K562 (cell line): ENCODE measurements at regions not wholly inside any gene's neighbourhood (a gene's known extent, or its start where the extent isn't known, plus 50 kb on each side); places are given as distances from the start of the nearest gene placed in this dataset.

Experiments used
- ELF4 ChIP-seq: fragments of 450-650 bp; formaldehyde crosslinking; IDR thresholded peaks from 2 replicates; pipeline ENCODE4 v1.4.0; 2022; ENCODE audit warnings: missing genetic modification characterization
- EP300 ChIP-seq: IDR thresholded peaks from 2 replicates; pipeline ENCODE4 v1.6.1; 2012; ENCODE audit warnings: low read length, improper control_type of control experiment
- ETS2 ChIP-seq: IDR thresholded peaks from 2 replicates; pipeline ENCODE4 v1.6.1; 2016; ENCODE audit warnings: borderline replicate concordance, missing genetic modification characterization, mild to moderate bottlenecking, moderate library complexity, missing compliant biosample characterization; ENCODE audit not compliant: poor library complexity, severe bottlenecking
- HLTF ChIP-seq: fragments of 450-650 bp; IDR thresholded peaks from 2 replicates; pipeline ENCODE4 v1.6.1; 2016
- KDM5B ChIP-seq: fragments of 200-600 bp; sonication (generic); IDR thresholded peaks from 2 replicates; pipeline ENCODE4 v1.6.1; 2012; ENCODE audit warnings: low read depth, mild to moderate bottlenecking, moderate library complexity, low read length, control low read depth, inconsistent platforms; ENCODE audit not compliant: insufficient replicate concordance
- KLF13 ChIP-seq: fragments of 450-650 bp; IDR thresholded peaks from 2 replicates; pipeline ENCODE4 v1.6.1; 2016; ENCODE audit warnings: missing genetic modification characterization, low read depth, mild to moderate bottlenecking, missing compliant biosample characterization, moderate library complexity, borderline replicate concordance
- KLF6 ChIP-seq: fragments of 250-450 bp; sonication (Bioruptor Pico); IDR thresholded peaks from 2 replicates; pipeline ENCODE4 v1.4.0; 2020; ENCODE audit warnings: mild to moderate bottlenecking, moderate library complexity, borderline replicate concordance
- MECOM ChIP-seq: fragments of 250-450 bp; sonication (Bioruptor Pico); IDR thresholded peaks from 2 replicates; pipeline ENCODE4 v1.8.0; 2022; ENCODE audit warnings: inconsistent platforms
- NFXL1 ChIP-seq: fragments of 450-650 bp; formaldehyde crosslinking; IDR thresholded peaks from 2 replicates; pipeline ENCODE4 v1.4.0; 2021; ENCODE audit warnings: mild to moderate bottlenecking
- PTBP1 ChIP-seq: fragments of 200-400 bp; formaldehyde crosslinking; IDR thresholded peaks from 2 replicates; pipeline ENCODE4 v1.6.1; 2017; ENCODE audit warnings: low read depth, low read length
- SMAD1 ChIP-seq: fragments of 150-350 bp; IDR thresholded peaks from 2 replicates; pipeline ENCODE4 v1.6.1; 2014; ENCODE audit warnings: low read length, low read depth; ENCODE audit not compliant: partially characterized antibody
- SMARCA4 ChIP-seq: fragments of 450-650 bp; IDR thresholded peaks from 2 replicates; pipeline ENCODE4 v1.6.1; 2016
- SRSF7 ChIP-seq: fragments of 200-400 bp; formaldehyde crosslinking; optimal IDR thresholded peaks from 2 replicates; pipeline ENCODE3; 2017; ENCODE audit warnings: mild to moderate bottlenecking, low read depth, low read length
- TCFL5 ChIP-seq: fragments of 250-450 bp; sonication (Bioruptor Pico); conservative IDR thresholded peaks from 2 replicates; pipeline ENCODE4 v1.6.1; 2021; ENCODE audit warnings: mild to moderate bottlenecking, moderate library complexity, matching md5 sums
- TRIM28 ChIP-seq: fragments of 450-650 bp; IDR thresholded peaks from 2 replicates; pipeline ENCODE4 v1.6.1; 2017
- ZNF217 ChIP-seq: sonication (generic); formaldehyde crosslinking; IDR thresholded peaks from 2 replicates; pipeline ENCODE4 v1.8.0; 2022; ENCODE audit warnings: mild to moderate bottlenecking, missing genetic modification reagents
- ZNF717 ChIP-seq: fragments of 250-450 bp; sonication (Bioruptor Pico); IDR thresholded peaks from 2 replicates; pipeline ENCODE4 v1.5.0; 2021
- TF ChIP-seq, protein P1 (sequence below): fragments of 150-350 bp; IDR thresholded peaks from 2 replicates; pipeline ENCODE4 v1.6.1; 2014; ENCODE audit warnings: low read depth, mild to moderate bottlenecking, low read length, borderline replicate concordance
- TF ChIP-seq, protein P2 (sequence below): sonication (generic); formaldehyde crosslinking; IDR thresholded peaks from 2 replicates; pipeline ENCODE4 v1.8.0; 2022; ENCODE audit warnings: missing genetic modification reagents, mild to moderate bottlenecking, moderate library complexity, borderline replicate concordance
- TF ChIP-seq, protein P3 (sequence below): sonication (generic); formaldehyde crosslinking; IDR thresholded peaks from 2 replicates; pipeline ENCODE4 v1.8.0; 2022; ENCODE audit warnings: mild to moderate bottlenecking, missing genetic modification reagents
- TF ChIP-seq, protein P4 (sequence below): fragments of 450-650 bp; conservative IDR thresholded peaks from 2 replicates; pipeline ENCODE4 v1.6.1; 2016; ENCODE audit warnings: missing genetic modification characterization, low read depth, mild to moderate bottlenecking, missing compliant biosample characterization, moderate library complexity

DNA sequence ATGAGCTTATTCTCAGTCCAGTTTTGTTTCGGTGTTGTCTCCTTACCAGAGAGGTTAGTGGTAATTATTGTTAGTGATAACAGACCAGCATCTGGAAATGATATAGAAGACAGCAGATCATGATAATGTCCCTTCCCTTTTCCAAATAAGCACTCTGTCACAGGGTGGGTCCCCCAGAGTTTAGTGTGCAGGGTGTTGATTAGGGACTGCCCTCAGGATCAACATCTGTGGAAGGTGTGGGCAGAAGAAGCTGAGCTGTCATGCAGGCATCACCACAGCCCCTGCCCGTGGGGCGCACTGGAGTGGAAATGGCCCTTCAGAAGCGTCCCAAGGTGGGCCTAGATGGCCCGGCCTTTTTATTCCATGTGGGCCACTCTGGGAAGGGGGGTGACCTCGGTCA lies 67.6 kb upstream of the DTNBP1 start (continued):
- TF ChIP-seq ELF4 (CRISPR knock-in tag) (no peak), ZNF717 (CRISPR knock-in tag) (no peak), KLF6 (no peak), MECOM (CRISPR knock-in tag) (no peak), ZNF217 (CRISPR knock-in tag) (no peak), TCFL5 (CRISPR knock-in tag) (no peak), KLF13 (tag) (no peak), SMAD1 (no peak), PTBP1 (no peak), HLTF (no peak), KDM5B (no peak), TRIM28 (no peak), NFXL1 (no peak), SRSF7 (no peak), SMARCA4 (peak; percentile 79), EP300 (peak; percentile 77), ETS2 (tag) (no peak)
- TF ChIP-seq, protein P1, sequence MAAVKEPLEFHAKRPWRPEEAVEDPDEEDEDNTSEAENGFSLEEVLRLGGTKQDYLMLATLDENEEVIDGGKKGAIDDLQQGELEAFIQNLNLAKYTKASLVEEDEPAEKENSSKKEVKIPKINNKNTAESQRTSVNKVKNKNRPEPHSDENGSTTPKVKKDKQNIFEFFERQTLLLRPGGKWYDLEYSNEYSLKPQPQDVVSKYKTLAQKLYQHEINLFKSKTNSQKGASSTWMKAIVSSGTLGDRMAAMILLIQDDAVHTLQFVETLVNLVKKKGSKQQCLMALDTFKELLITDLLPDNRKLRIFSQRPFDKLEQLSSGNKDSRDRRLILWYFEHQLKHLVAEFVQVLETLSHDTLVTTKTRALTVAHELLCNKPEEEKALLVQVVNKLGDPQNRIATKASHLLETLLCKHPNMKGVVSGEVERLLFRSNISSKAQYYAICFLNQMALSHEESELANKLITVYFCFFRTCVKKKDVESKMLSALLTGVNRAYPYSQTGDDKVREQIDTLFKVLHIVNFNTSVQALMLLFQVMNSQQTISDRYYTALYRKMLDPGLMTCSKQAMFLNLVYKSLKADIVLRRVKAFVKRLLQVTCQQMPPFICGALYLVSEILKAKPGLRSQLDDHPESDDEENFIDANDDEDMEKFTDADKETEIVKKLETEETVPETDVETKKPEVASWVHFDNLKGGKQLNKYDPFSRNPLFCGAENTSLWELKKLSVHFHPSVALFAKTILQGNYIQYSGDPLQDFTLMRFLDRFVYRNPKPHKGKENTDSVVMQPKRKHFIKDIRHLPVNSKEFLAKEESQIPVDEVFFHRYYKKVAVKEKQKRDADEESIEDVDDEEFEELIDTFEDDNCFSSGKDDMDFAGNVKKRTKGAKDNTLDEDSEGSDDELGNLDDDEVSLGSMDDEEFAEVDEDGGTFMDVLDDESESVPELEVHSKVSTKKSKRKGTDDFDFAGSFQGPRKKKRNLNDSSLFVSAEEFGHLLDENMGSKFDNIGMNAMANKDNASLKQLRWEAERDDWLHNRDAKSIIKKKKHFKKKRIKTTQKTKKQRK, result no peak
- TF ChIP-seq, protein P2, sequence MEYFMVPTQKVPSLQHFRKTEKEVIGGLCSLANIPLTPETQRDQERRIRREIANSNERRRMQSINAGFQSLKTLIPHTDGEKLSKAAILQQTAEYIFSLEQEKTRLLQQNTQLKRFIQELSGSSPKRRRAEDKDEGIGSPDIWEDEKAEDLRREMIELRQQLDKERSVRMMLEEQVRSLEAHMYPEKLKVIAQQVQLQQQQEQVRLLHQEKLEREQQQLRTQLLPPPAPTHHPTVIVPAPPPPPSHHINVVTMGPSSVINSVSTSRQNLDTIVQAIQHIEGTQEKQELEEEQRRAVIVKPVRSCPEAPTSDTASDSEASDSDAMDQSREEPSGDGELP (CRISPR knock-in tag), result peak; percentile 71; the same call in 1 of the 2 replicates
- TF ChIP-seq, protein P3, sequence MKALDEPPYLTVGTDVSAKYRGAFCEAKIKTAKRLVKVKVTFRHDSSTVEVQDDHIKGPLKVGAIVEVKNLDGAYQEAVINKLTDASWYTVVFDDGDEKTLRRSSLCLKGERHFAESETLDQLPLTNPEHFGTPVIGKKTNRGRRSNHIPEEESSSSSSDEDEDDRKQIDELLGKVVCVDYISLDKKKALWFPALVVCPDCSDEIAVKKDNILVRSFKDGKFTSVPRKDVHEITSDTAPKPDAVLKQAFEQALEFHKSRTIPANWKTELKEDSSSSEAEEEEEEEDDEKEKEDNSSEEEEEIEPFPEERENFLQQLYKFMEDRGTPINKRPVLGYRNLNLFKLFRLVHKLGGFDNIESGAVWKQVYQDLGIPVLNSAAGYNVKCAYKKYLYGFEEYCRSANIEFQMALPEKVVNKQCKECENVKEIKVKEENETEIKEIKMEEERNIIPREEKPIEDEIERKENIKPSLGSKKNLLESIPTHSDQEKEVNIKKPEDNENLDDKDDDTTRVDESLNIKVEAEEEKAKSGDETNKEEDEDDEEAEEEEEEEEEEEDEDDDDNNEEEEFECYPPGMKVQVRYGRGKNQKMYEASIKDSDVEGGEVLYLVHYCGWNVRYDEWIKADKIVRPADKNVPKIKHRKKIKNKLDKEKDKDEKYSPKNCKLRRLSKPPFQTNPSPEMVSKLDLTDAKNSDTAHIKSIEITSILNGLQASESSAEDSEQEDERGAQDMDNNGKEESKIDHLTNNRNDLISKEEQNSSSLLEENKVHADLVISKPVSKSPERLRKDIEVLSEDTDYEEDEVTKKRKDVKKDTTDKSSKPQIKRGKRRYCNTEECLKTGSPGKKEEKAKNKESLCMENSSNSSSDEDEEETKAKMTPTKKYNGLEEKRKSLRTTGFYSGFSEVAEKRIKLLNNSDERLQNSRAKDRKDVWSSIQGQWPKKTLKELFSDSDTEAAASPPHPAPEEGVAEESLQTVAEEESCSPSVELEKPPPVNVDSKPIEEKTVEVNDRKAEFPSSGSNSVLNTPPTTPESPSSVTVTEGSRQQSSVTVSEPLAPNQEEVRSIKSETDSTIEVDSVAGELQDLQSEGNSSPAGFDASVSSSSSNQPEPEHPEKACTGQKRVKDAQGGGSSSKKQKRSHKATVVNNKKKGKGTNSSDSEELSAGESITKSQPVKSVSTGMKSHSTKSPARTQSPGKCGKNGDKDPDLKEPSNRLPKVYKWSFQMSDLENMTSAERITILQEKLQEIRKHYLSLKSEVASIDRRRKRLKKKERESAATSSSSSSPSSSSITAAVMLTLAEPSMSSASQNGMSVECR, result no peak
- TF ChIP-seq, protein P4, sequence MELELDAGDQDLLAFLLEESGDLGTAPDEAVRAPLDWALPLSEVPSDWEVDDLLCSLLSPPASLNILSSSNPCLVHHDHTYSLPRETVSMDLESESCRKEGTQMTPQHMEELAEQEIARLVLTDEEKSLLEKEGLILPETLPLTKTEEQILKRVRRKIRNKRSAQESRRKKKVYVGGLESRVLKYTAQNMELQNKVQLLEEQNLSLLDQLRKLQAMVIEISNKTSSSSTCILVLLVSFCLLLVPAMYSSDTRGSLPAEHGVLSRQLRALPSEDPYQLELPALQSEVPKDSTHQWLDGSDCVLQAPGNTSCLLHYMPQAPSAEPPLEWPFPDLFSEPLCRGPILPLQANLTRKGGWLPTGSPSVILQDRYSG, result no peak
